H1 (cell line): ENCODE measurements at regions not wholly inside any gene's neighbourhood (a gene's known extent, or its start where the extent isn't known, plus 50 kb on each side); places are given as distances from the start of the nearest gene placed in this dataset.

Experiments used
- CHD1 ChIP-seq: IDR thresholded peaks from 2 replicates; pipeline ENCODE4 v1.6.1; 2012; ENCODE audit warnings: low read depth, low read length, improper control_type of control experiment
- CHD7 ChIP-seq: fragments of 300-600 bp; sonication (generic); IDR thresholded peaks from 2 replicates; pipeline ENCODE4 v1.7.1; 2012; ENCODE audit warnings: low read length, moderate library complexity, mild to moderate bottlenecking, inconsistent platforms; ENCODE audit not compliant: insufficient replicate concordance
- EZH2 ChIP-seq: fragments of 200-600 bp; sonication (generic); IDR thresholded peaks from 2 replicates; pipeline ENCODE4 v1.7.1; 2012; ENCODE audit warnings: low read depth, mild to moderate bottlenecking, moderate library complexity, low read length, inconsistent platforms; ENCODE audit not compliant: severe bottlenecking
- GTF2F1 ChIP-seq: IDR thresholded peaks from 2 replicates; pipeline ENCODE4 v1.6.1; 2012; ENCODE audit warnings: low read depth, low read length, improper control_type of control experiment, borderline replicate concordance
- ZNF274 ChIP-seq: IDR thresholded peaks from 2 replicates; pipeline ENCODE4 v1.7.0; 2012; ENCODE audit warnings: low read length, borderline replicate concordance; ENCODE audit errors: extremely low read depth

DNA sequence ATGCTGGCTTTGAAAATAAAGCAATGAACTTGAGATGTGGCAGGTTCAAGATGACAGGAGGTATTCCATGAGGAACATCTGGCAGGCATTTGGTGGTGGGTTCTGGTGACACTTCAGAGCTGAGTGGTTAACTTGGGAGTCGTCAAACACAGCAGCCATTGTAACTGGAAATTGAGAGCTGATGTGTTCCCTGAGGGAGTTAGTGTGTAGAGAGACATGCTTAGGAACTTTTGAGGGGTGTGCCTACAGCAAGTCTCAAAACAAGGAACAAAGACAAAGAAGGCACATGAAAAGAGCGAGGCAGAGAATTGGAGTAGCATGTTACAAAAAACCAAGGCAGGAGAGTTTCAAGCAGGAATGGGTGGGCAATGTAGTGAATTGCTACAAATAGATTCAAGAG lies 53.9 kb upstream of the KL start (continued):
- TF ChIP-seq CHD7 = no peak
- no peak for TF ChIP-seq CHD1
- no peak for TF ChIP-seq ZNF274
- TF ChIP-seq GTF2F1 = no peak
- no peak for TF ChIP-seq EZH2
